HG03060 (cell line): ENCODE measurements at regions not wholly inside any gene's neighbourhood (a gene's known extent, or its start where the extent isn't known, plus 50 kb on each side); places are given as distances from the start of the nearest gene placed in this dataset.

Experiments
- ATAC-seq: cut with Tn5 transposase; IDR thresholded peaks from one replicate; pipeline ENCODE4 v1.9.1; 2021; ENCODE audit warnings: low read depth, moderate number of reproducible peaks; ENCODE audit not compliant: unreplicated experiment

GRCh38 chr12:29073631-29074239, 75.3 kb upstream of the FAR2 start:
- ATAC-seq = peak; percentile 59

GRCh38 chr12:29081101-29081500, 68.0 kb upstream of the FAR2 start:
- ATAC-seq = no peak

- no peak for ATAC-seq
These were observed 66.6 kb upstream of the FAR2 start for GRCh38 chr12:29082522-29082921.

- no peak for ATAC-seq
These were observed 62.5 kb upstream of the FAR2 start for GRCh38 chr12:29086325-29087271.

- no peak for ATAC-seq
These were observed 60.4 kb upstream of the FAR2 start for GRCh38 chr12:29088611-29089219.
